ENCODE measurements at regions not wholly inside any gene's neighbourhood (a gene's known extent, or its start where the extent isn't known, plus 50 kb on each side); places are given as distances from the start of the nearest gene placed in this dataset.

- Histone ChIP-seq H3K9ac (ENCODE audit: low read length) (no peak overlapping the region), H3K4me3 (ENCODE audit: low read depth, low read length) (no peak overlapping the region), H3K4me1 (ENCODE audit: control insufficient read depth, insufficient read depth, low read length) (no peaks in the 10 kb centered on the region), H3K27ac (ENCODE audit: low read depth, low read length) (no peak overlapping the region), H3K27me3 (ENCODE audit: control insufficient read depth, insufficient read depth, low read length) (no peaks in the 10 kb centered on the region), H3K9me3 (ENCODE audit: control insufficient read depth, insufficient read depth, low read depth, low read length) (peaks cover 4% of the 10 kb centered on the region; the same call in 1 of the 2 replicates), H3K36me3 (ENCODE audit: control insufficient read depth, insufficient read depth, low read length) (no peaks in the 10 kb centered on the region)
These were observed 259.7 kb downstream of the CMPK2 start for GRCh38 chr2:6605836-6606505.

GRCh38 chr2:6617794-6618193 lies 247.9 kb downstream of the CMPK2 start:
- H3K4me3 ChIP-seq (ENCODE audit: low read depth, low read length): no peak overlapping the region
- no peaks in the 10 kb centered on the region for H3K9me3 ChIP-seq (ENCODE audit: control insufficient read depth, insufficient read depth, low read depth, low read length)
- H3K36me3 ChIP-seq (ENCODE audit: control insufficient read depth, insufficient read depth, low read length): no peaks in the 10 kb centered on the region
- H3K27me3 ChIP-seq (ENCODE audit: control insufficient read depth, insufficient read depth, low read length): no peaks in the 10 kb centered on the region
- no peaks in the 10 kb centered on the region for H3K4me1 ChIP-seq (ENCODE audit: control insufficient read depth, insufficient read depth, low read length)
- H3K9ac ChIP-seq (ENCODE audit: low read length): no peak overlapping the region
- no peak overlapping the region for H3K27ac ChIP-seq (ENCODE audit: low read depth, low read length)

GRCh38 chr2:6618201-6618600 lies 247.5 kb downstream of the CMPK2 start:
- H3K27ac ChIP-seq (ENCODE audit: low read depth, low read length): no peak overlapping the region
- no peaks in the 10 kb centered on the region for H3K36me3 ChIP-seq (ENCODE audit: control insufficient read depth, insufficient read depth, low read length)
- H3K4me3 ChIP-seq (ENCODE audit: low read depth, low read length): no peak overlapping the region
- no peak overlapping the region for H3K9ac ChIP-seq (ENCODE audit: low read length)
- H3K27me3 ChIP-seq (ENCODE audit: control insufficient read depth, insufficient read depth, low read length): no peaks in the 10 kb centered on the region
- no peaks in the 10 kb centered on the region for H3K4me1 ChIP-seq (ENCODE audit: control insufficient read depth, insufficient read depth, low read length)
- no peaks in the 10 kb centered on the region for H3K9me3 ChIP-seq (ENCODE audit: control insufficient read depth, insufficient read depth, low read depth, low read length)

- Histone ChIP-seq H3K27me3 (ENCODE audit: control insufficient read depth, insufficient read depth, low read length) (no peaks in the 10 kb centered on the region), H3K4me1 (ENCODE audit: control insufficient read depth, insufficient read depth, low read length) (no peaks in the 10 kb centered on the region), H3K9me3 (ENCODE audit: control insufficient read depth, insufficient read depth, low read depth, low read length) (no peaks in the 10 kb centered on the region), H3K4me3 (ENCODE audit: low read depth, low read length) (no peak overlapping the region), H3K36me3 (ENCODE audit: control insufficient read depth, insufficient read depth, low read length) (no peaks in the 10 kb centered on the region), H3K9ac (ENCODE audit: low read length) (no peak overlapping the region), H3K27ac (ENCODE audit: low read depth, low read length) (no peak overlapping the region)
These were observed 242.0 kb downstream of the CMPK2 start for GRCh38 chr2:6623746-6624145.

- Histone ChIP-seq H3K9ac (ENCODE audit: low read length) (no peak overlapping the region), H3K4me3 (ENCODE audit: low read depth, low read length) (no peak overlapping the region), H3K9me3 (ENCODE audit: control insufficient read depth, insufficient read depth, low read depth, low read length) (no peaks in the 10 kb centered on the region), H3K27me3 (ENCODE audit: control insufficient read depth, insufficient read depth, low read length) (no peaks in the 10 kb centered on the region), H3K36me3 (ENCODE audit: control insufficient read depth, insufficient read depth, low read length) (no peaks in the 10 kb centered on the region), H3K4me1 (ENCODE audit: control insufficient read depth, insufficient read depth, low read length) (no peaks in the 10 kb centered on the region), H3K27ac (ENCODE audit: low read depth, low read length) (no peak overlapping the region)
These were observed 239.2 kb downstream of the CMPK2 start for GRCh38 chr2:6626401-6627012.

GRCh38 chr2:6627316-6627715 lies 238.4 kb downstream of the CMPK2 start:
- Histone ChIP-seq H3K36me3 (ENCODE audit: control insufficient read depth, insufficient read depth, low read length) (no peaks in the 10 kb centered on the region), H3K4me1 (ENCODE audit: control insufficient read depth, insufficient read depth, low read length) (no peaks in the 10 kb centered on the region), H3K27me3 (ENCODE audit: control insufficient read depth, insufficient read depth, low read length) (no peaks in the 10 kb centered on the region), H3K4me3 (ENCODE audit: low read depth, low read length) (no peak overlapping the region), H3K27ac (ENCODE audit: low read depth, low read length) (no peak overlapping the region), H3K9me3 (ENCODE audit: control insufficient read depth, insufficient read depth, low read depth, low read length) (no peaks in the 10 kb centered on the region), H3K9ac (ENCODE audit: low read length) (no peak overlapping the region)

- no peak overlapping the region for H3K9ac ChIP-seq (ENCODE audit: low read length)
- H3K27ac ChIP-seq (ENCODE audit: low read depth, low read length): no peak overlapping the region
- H3K9me3 ChIP-seq (ENCODE audit: control insufficient read depth, insufficient read depth, low read depth, low read length): no peaks in the 10 kb centered on the region
- H3K4me3 ChIP-seq (ENCODE audit: low read depth, low read length): no peak overlapping the region
- H3K27me3 ChIP-seq (ENCODE audit: control insufficient read depth, insufficient read depth, low read length): no peaks in the 10 kb centered on the region
- no peaks in the 10 kb centered on the region for H3K4me1 ChIP-seq (ENCODE audit: control insufficient read depth, insufficient read depth, low read length)
- H3K36me3 ChIP-seq (ENCODE audit: control insufficient read depth, insufficient read depth, low read length): no peaks in the 10 kb centered on the region
These were observed 235.5 kb downstream of the CMPK2 start for GRCh38 chr2:6630209-6630608.

- Histone ChIP-seq H3K4me3 (ENCODE audit: low read depth, low read length) (no peak overlapping the region), H3K27ac (ENCODE audit: low read depth, low read length) (no peak overlapping the region), H3K4me1 (ENCODE audit: control insufficient read depth, insufficient read depth, low read length) (peaks cover 16% of the 10 kb centered on the region), H3K36me3 (ENCODE audit: control insufficient read depth, insufficient read depth, low read length) (no peaks in the 10 kb centered on the region), H3K27me3 (ENCODE audit: control insufficient read depth, insufficient read depth, low read length) (no peaks in the 10 kb centered on the region), H3K9me3 (ENCODE audit: control insufficient read depth, insufficient read depth, low read depth, low read length) (no peaks in the 10 kb centered on the region), H3K9ac (ENCODE audit: low read length) (no peak overlapping the region)
These were observed 230.4 kb downstream of the CMPK2 start for GRCh38 chr2:6635296-6635695.

GRCh38 chr2:6637330-6637729 lies 228.4 kb downstream of the CMPK2 start:
- Histone ChIP-seq H3K36me3 (ENCODE audit: control insufficient read depth, insufficient read depth, low read length) (no peaks in the 10 kb centered on the region), H3K4me3 (ENCODE audit: low read depth, low read length) (no peak overlapping the region), H3K27me3 (ENCODE audit: control insufficient read depth, insufficient read depth, low read length) (no peaks in the 10 kb centered on the region), H3K9me3 (ENCODE audit: control insufficient read depth, insufficient read depth, low read depth, low read length) (no peaks in the 10 kb centered on the region), H3K4me1 (ENCODE audit: control insufficient read depth, insufficient read depth, low read length) (peaks cover 22% of the 10 kb centered on the region), H3K27ac (ENCODE audit: low read depth, low read length) (no peak overlapping the region), H3K9ac (ENCODE audit: low read length) (no peak overlapping the region)

GRCh38 chr2:6639929-6640620 lies 225.6 kb downstream of the CMPK2 start:
- H3K27me3 ChIP-seq (ENCODE audit: control insufficient read depth, insufficient read depth, low read length): no peaks in the 10 kb centered on the region

GRCh38 chr2:6640621-6641015 lies 225.1 kb downstream of the CMPK2 start:
- H3K27ac ChIP-seq (ENCODE audit: low read depth, low read length): peak overlapping the region; percentile 75
- H3K4me1 ChIP-seq (ENCODE audit: control insufficient read depth, insufficient read depth, low read length): peaks cover 22% of the 10 kb centered on the region
- no peaks in the 10 kb centered on the region for H3K27me3 ChIP-seq (ENCODE audit: control insufficient read depth, insufficient read depth, low read length)
- H3K9me3 ChIP-seq (ENCODE audit: control insufficient read depth, insufficient read depth, low read depth, low read length): no peaks in the 10 kb centered on the region; the same call in 1 of the 2 replicates
- H3K36me3 ChIP-seq (ENCODE audit: control insufficient read depth, insufficient read depth, low read length): no peaks in the 10 kb centered on the region
- H3K4me3 ChIP-seq (ENCODE audit: low read depth, low read length): peak overlapping the region; percentile 48
- peak overlapping the region; percentile 45 for H3K9ac ChIP-seq (ENCODE audit: low read length)

More at GRCh38 chr2:6639929-6640620, 225.6 kb downstream of the CMPK2 start:
- H3K4me3 ChIP-seq (ENCODE audit: low read depth, low read length): peak overlapping the region; percentile 48
- H3K27ac ChIP-seq (ENCODE audit: low read depth, low read length): peak overlapping the region; percentile 75
- H3K9me3 ChIP-seq (ENCODE audit: control insufficient read depth, insufficient read depth, low read depth, low read length): no peaks in the 10 kb centered on the region; the same call in 1 of the 2 replicates
- no peaks in the 10 kb centered on the region for H3K36me3 ChIP-seq (ENCODE audit: control insufficient read depth, insufficient read depth, low read length)
- peaks cover 22% of the 10 kb centered on the region for H3K4me1 ChIP-seq (ENCODE audit: control insufficient read depth, insufficient read depth, low read length)
- peak overlapping the region; percentile 45 for H3K9ac ChIP-seq (ENCODE audit: low read length)
